C4-2B (cell line): ENCODE measurements at regions not wholly inside any gene's neighbourhood (a gene's known extent, or its start where the extent isn't known, plus 50 kb on each side); places are given as distances from the start of the nearest gene placed in this dataset.
"Not testable (repeated sequence)": the region's sequence is repeated elsewhere in the genome, so short reads cannot be mapped to it uniquely, and the experiment has no call there.

Experiments
- H3K27ac ChIP-seq: fragments of 450-650 bp; 2 replicates; pipeline ENCODE4 v1.5.1; 2017

GRCh38 chr2:91565689-91566430 is 2874.4 kb downstream of the RPIA start:
- H3K27ac ChIP-seq: not testable (repeated sequence)

- not testable (repeated sequence) for H3K27ac ChIP-seq
These were observed 2875.1 kb downstream of the RPIA start for GRCh38 chr2:91566611-91567010.

DNA sequence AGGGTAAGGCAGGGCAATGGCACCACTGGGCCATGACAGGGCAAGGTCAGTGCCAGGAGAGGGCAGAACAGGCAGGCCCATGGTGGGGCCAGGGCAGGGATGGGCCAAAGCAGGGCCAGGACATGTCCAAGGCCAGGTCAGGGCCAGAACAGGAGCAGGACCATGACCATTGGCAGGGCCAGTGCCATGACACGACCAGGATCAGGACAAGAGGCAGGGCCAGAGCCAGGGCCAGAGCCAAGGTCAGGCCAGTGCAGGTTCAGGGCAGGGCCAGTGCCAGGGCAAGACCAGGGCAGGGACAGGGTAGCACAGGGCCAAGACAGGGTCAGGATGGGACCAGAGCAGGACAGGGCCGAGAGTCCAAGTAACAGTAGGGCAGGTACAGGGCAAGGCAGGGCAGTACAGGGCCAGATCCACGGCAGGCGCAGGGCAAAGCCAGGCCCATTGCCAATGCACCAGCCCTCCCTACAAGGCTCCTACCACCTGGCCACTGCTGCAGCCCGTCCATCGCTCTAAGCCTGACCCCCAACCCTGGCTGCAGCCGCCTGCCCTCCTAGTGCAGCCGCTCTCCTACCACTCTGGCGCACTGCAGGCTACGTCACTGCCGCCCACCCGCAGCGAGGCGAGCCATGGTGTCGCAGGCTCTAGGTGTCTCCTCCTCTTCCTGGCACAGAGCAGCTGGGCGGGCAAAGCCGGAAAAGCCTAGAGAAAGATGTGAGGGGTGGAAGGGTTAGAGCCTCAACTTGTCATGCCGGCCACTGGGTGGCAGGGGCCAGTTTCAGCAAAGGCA is 2876.3 kb downstream of the RPIA start:
- not testable (repeated sequence) for H3K27ac ChIP-seq

DNA sequence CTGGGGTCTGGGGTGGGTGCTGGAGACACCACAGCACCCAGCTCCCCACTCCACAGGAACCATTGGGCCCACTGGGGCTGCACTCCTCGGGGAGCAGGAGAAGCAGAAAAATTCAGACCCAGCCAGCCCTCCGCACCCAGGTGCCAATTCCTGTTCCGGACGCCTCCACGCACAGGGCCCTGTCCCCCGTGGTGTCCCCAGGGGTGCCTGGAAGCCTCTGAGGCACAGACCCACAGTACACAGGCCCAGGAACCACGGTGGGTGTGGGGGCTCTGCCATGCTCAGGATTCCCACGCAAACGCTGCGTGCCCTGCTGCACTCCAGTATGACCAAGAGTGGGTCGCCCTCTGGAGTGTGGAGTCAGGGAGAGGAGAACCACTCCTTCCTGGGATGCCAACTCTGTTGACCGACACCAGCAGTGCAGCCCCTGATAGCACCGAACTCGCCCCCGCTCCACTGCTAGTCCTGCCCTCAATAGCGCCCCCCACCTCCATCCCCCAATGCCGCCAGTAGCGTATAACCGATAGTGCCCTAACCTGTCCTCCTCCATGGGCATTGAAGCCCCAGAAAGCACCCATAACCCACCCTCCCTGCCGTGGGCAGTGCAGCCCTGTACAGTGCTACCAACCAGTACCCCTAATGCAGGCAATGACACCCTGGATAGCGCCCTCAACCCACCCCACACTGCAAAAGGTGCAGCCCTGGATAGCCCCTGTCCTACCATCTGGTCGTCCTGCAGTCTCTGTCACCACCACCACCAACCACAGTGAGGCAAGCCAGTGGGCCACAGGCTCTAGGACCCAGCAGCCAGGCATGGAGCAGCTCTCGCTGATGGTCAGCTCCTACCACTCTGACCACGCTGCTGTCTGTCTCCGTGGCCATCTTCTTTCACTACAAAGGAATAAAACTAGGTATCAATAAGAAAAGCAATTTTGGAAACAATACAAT is 2877.2 kb downstream of the RPIA start:
- not testable (repeated sequence) for H3K27ac ChIP-seq

GRCh38 chr2:91571239-91571923 is 2879.9 kb downstream of the RPIA start:
- H3K27ac ChIP-seq: not testable (repeated sequence)

DNA sequence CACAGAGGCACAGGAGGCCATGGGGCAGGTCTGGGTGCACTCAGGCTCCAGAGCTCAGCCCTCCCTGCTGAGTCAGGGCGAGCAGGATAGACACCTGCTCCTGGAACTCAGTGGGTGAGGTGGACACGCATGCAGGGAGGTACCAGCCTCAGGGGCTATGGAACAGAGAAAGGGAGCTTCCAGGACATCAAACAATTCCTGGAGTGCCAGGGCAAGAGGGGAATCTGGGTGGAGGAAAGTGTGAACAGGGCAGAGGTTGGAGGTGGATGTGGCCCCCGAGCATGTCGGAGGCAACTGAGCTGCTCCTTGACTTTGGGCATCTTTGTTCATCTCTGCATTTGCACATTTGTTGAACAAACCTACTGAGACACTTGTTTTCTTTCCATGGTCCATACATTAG is 2881.5 kb downstream of the RPIA start:
- not testable (repeated sequence) for H3K27ac ChIP-seq

DNA sequence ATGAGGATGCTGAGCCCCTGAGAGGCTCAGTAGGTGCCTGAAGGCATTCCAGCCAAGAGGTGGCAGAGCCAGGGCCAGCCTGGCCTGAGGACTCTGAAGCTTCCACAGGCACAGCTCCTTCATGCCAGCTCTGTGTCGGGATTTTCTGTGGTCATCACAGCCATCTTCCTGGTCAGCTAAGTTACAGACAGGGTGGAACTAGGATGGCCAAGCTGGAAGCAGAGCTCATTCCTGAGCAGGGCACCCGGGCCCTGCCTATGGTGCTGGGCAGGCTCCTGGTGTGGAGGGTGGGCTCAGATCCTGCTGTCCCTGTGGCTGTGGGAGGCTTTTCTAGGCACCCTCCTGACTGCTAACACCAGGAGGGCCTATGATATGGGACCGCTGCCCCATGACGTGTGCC is 2882.3 kb downstream of the RPIA start:
- H3K27ac ChIP-seq: not testable (repeated sequence)

- not testable (repeated sequence) for H3K27ac ChIP-seq
These were observed 2882.8 kb downstream of the RPIA start for GRCh38 chr2:91574255-91574654.

DNA sequence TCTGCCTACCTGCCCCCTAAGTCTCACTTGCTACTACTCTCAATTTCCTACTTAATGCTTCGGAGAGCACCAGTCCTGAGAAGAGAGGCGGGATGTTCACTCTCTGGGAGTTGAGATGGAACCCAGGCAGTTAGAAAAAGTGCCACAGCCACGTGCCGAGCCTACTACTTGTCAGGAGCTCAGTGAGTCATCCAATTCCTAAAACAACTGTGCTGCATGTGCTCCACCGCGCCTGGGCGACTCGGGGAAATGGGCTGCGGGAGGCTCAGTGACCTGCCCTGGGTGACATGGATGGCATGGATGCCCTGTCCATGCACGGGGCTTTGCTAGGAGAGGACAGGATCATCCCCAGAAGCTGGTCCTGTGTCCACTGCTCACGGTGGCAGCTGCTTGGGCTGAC is 2884.2 kb downstream of the RPIA start:
- not testable (repeated sequence) for H3K27ac ChIP-seq

- H3K27ac ChIP-seq: not testable (repeated sequence)
These were observed 2885.9 kb downstream of the RPIA start for GRCh38 chr2:91577406-91577805.

GRCh38 chr2:91578678-91579077 is 2887.2 kb downstream of the RPIA start:
- not testable (repeated sequence) for H3K27ac ChIP-seq

- H3K27ac ChIP-seq: not testable (repeated sequence)
These were observed 2888.1 kb downstream of the RPIA start for GRCh38 chr2:91579555-91579954.

DNA sequence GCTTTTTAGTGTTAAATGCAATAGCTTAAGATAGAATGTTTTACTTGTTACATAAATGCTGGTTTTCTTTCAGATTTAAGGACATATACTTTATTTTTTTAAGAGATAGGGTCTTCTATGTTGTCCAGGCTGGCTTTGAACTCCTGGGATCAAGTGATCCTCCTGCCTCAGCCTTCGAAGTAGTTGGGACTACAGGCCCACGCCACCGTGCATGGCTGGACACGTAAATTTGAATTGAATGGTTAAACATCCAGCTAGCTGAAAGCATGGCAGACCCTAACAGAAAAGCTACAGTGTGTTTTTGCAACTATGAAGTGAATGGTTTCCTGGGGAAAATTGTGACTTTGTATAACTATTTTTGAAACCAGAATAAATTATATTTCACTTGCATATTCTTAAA is 2888.6 kb downstream of the RPIA start:
- not testable (repeated sequence) for H3K27ac ChIP-seq

- not testable (repeated sequence) for H3K27ac ChIP-seq
These were observed 2895.6 kb downstream of the RPIA start for GRCh38 chr2:91587098-91587497.

DNA sequence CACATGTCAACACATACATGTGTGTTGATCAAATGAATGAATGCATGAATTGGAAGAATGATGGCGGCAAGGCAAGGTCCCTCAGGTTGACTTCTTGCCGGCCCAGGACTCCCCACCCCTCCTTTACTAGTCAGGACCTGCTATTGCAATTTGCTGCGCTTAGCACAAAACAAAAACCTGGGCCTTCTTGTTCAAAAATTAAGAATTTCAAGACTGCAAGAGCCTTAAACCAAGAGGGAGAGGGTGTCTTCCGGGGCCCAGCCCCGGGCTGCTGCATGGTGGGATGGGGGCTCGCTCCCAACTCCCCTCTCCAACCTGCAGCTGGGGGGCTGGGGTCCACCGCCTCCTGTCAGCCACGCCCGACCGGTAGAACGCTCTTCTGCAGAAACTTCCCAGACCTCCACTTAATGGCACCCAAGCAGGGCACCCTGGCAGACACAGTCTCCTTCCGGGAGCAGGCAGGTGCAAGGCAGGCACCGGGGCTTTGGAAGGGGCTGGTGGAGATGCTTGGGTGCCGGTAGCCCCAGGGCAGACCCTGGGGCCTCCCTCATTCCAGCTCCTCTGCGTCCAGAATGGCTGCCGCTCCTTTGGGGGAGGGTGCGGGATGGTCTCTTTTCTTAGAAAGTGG is 2896.5 kb downstream of the RPIA start:
- not testable (repeated sequence) for H3K27ac ChIP-seq

DNA sequence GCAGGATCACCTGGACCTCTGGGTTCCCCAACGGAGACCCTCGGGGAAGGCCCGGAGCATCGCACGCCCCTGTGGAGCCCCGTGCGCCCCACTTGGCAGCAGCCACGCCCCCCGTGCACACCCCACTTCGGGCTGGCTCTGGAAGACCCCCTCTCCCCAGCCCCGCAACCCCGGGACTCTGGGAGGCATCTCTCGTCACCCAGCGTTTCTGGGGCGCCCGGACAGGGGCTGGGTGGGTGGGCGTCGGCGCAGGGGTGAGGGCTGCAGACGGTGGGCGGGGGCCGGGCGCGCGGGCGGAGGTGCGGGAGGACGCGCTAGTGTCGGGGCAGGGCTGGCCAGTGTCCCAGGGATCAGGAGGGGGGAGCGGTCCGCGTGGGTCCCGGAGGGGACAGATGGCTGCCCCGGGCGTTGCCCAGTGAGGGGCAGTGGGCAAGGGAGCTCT is 2897.3 kb downstream of the RPIA start:
- not testable (repeated sequence) for H3K27ac ChIP-seq

DNA sequence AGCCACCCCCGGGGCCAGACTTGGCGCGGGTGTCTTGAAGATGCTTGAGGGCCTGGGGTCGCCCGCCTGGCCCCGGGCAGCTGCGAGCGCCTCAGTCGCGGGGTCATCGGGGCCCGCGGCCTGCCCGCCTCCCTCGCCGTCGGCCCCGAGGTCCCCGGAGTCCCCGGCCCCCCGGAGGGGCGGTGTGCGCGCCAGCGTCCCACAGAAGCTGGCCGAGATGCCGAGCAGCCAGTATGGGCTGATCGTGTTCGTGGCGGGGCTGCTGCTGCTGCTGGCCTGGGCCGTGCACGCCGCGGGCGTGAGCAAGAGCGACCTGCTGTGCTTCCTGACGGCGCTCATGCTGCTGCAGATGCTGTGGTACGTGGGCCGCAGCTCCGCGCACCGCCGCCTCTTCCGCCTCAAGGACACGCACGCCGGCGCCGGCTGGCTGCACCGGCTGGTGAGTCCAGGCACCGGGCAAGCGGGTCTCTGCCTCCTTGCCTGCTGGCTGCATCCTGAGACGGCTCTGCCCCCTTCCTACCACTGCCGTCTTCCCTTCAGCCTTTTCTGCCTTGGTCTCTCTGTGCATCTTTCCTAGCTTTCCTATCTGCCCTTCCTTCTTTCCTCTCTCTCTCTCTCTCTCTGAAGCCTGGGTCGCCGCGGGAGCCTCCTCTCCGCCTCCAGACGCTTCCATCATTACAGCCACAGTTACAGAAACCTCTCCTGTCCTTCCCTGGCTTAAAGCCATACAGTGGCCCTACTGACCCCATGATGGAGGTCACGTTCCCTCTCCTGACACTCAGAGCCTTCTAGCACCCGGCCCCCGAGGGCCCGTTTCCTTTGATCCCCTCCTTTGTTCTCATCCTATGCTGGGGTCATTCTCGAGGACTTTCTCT is 2898.2 kb downstream of the RPIA start:
- H3K27ac ChIP-seq: not testable (repeated sequence)

GRCh38 chr2:91590381-91590780 is 2898.9 kb downstream of the RPIA start:
- H3K27ac ChIP-seq: not testable (repeated sequence)

DNA sequence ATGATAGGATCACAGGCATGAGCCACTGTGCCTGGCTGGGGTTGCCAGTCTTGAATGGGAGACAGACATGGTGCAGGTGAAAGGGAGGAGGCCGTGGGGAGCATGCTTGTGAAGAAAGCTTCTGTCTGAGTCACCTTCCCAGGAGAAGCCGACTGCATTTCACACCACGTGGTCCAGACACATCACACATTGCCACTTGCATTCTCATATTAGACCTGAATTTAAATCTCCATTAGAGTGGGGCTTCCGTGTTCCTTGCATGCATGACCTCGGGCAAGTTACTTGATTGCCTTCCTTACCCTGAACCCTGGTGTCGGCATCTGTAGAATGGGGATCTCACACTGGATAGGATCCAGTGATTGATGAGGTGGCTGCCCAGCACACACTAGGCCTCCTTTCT is 2899.6 kb downstream of the RPIA start:
- not testable (repeated sequence) for H3K27ac ChIP-seq

DNA sequence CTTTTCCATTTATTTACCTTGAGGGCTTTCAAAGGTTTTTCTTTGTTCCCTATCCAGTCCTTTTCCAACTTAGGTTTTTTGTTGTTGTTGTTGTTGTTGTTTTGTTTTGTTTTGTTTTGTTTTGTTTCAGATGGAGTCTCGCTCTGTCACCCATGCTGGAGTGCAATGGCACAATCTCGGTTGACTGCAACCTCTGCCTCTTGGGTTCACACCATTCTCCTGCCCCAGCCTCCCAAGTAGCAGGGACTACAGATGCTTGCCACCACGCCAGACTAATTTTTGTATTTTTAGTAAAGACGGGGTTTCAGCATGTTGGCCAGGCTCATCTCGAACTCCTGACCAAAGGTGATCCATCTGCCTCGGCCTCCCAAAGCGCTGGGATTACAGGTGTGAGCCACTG is 2906.0 kb downstream of the RPIA start:
- not testable (repeated sequence) for H3K27ac ChIP-seq
